ENCODE measurements at regions not wholly inside any gene's neighbourhood (a gene's known extent, or its start where the extent isn't known, plus 50 kb on each side); places are given as distances from the start of the nearest gene placed in this dataset.

DNA sequence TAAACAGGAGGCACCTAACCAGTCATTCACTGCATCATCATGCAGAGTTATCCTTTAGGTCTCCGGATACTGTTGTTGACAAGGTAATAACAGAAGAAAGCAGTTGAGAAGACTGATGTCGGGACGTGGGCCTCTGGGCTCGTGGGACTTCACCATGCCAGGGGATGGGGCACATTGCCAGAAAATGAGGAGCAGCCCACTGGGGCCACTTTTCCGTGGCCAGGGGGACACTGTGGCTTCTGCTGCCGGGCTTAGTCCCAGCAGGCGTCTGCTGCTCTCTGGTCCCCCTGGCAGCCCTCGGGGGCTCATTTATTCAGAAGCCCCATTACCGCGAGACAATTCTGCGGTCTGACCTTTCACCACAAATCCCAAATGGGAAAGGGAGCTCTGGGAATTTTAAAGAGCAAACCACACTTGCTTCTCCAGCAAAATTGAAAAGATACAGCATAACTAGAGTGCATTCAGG lies 201.2 kb downstream of the DAD1 start:
- TF ChIP-seq POLR2A (IDR thresholded peaks at IDR 0.05), result no peak
- peak in 2 of 6 experiments; percentile 24 to 28 for TF ChIP-seq CTCF (IDR thresholded peaks at IDR 0.05)
- Histone ChIP-seq H3K9me3 (replicated peaks in 1 of 3) (no peaks in the 10 kb centered on the region), H3K4me3 (no peak overlapping the region), H3K27me3 (peaks cover 7% of the 10 kb centered on the region), H3K27ac (no peak overlapping the region), H3K36me3 (replicated peaks in 1 of 2) (no peaks in the 10 kb centered on the region), H3K4me1 (replicated peaks in 1 of 2) (no peaks in the 10 kb centered on the region)
- 35 to 56% (median 40%) methylated on average over 7 to 11 of the region's 11 CpGs for WGBS, 4 donors
- intact Hi-C loops (cut with DNase I), result loop anchor here (2.0 kb wide), 2 partner anchors 85 to 87 kb away; no protein-coding TSS in a partner anchor
- DNase-seq, result no peak

GRCh38 chr14:22386924-22387775 lies 201.9 kb downstream of the DAD1 start:
- 41 to 49% (median 46%) methylated on average over 22 of the region's 22 CpGs for WGBS, 4 donors
- peak; percentile 50 to 86 (median 70) for DNase-seq
- H3K9me3 ChIP-seq (replicated peaks in 1 of 3), result no peaks in the 10 kb centered on the region

GRCh38 chr14:22384974-22385526 lies 204.0 kb downstream of the DAD1 start:
- no peak overlapping the region for H3K4me3 ChIP-seq
- H3K27me3 ChIP-seq, result peaks cover 7% of the 10 kb centered on the region
- H3K9me3 ChIP-seq (replicated peaks in 1 of 3), result no peaks in the 10 kb centered on the region
- H3K27ac ChIP-seq, result no peak overlapping the region
- intact Hi-C loops (cut with DNase I), result no loop called here
- 76 to 85% (median 82%) methylated on average over 2 of the region's 2 CpGs for WGBS, 4 donors
- no peaks in the 10 kb centered on the region for H3K4me1 ChIP-seq (replicated peaks in 1 of 2)
- TF ChIP-seq CTCF (IDR thresholded peaks at IDR 0.05) (no peak), POLR2A (IDR thresholded peaks at IDR 0.05) (no peak)
- no peak for DNase-seq
- H3K36me3 ChIP-seq (replicated peaks in 1 of 2), result no peaks in the 10 kb centered on the region

More at GRCh38 chr14:22386924-22387775, 201.9 kb downstream of the DAD1 start:
- Histone ChIP-seq H3K27ac (no peak overlapping the region), H3K36me3 (replicated peaks in 1 of 2) (no peaks in the 10 kb centered on the region), H3K4me3 (no peak overlapping the region), H3K4me1 (replicated peaks in 1 of 2) (no peaks in the 10 kb centered on the region), H3K27me3 (peaks cover 7% of the 10 kb centered on the region)
- TF ChIP-seq CTCF (IDR thresholded peaks at IDR 0.05), result peak; percentile 70 to 90 (median 80)
- TF ChIP-seq POLR2A (IDR thresholded peaks at IDR 0.05), result no peak
- intact Hi-C loops (cut with DNase I), result loop anchor here in 1 of 2 donors (2.0 kb wide), 1 partner anchor 86 kb away; no protein-coding TSS in a partner anchor

GRCh38 chr14:22384167-22384549 lies 204.9 kb downstream of the DAD1 start:
- intact Hi-C loops (cut with DNase I), result no loop called here
- no peaks in the 10 kb centered on the region for H3K9me3 ChIP-seq (replicated peaks in 1 of 3)
- TF ChIP-seq CTCF (IDR thresholded peaks at IDR 0.05), result no peak
- no peak for TF ChIP-seq POLR2A (IDR thresholded peaks at IDR 0.05)

More at GRCh38 chr14:22384167-22384549, 204.9 kb downstream of the DAD1 start:
- Histone ChIP-seq H3K4me1 (replicated peaks in 1 of 2) (no peaks in the 10 kb centered on the region), H3K27ac (no peak overlapping the region), H3K27me3 (peaks cover 7% of the 10 kb centered on the region), H3K4me3 (no peak overlapping the region), H3K36me3 (replicated peaks in 1 of 2) (no peaks in the 10 kb centered on the region)
- no peak for DNase-seq
- 88 to 98% (median 94%) methylated on average over 2 of the region's 2 CpGs for WGBS, 4 donors

Measured in adrenal gland (tissue), 9 donors.